Effector memory CD4-positive, alpha-beta T cell (primary cell): ENCODE measurements at regions not wholly inside any gene's neighbourhood (a gene's known extent, or its start where the extent isn't known, plus 50 kb on each side); places are given as distances from the start of the nearest gene placed in this dataset.
"Not testable (repeated sequence)": the region's sequence is repeated elsewhere in the genome, so short reads cannot be mapped to it uniquely, and the experiment has no call there.

Source experiments
- DNase-seq, 3 donors: peaks; one replicate each; pipeline ENCODE4 v3.0.0-alpha.2; 2020
- H3K27ac ChIP-seq: 2 replicates; pipeline ENCODE4 v1.7.0; 2013; ENCODE audit warnings: mild to moderate bottlenecking, low read length, moderate library complexity; ENCODE audit not compliant: insufficient read depth, poor library complexity, severe bottlenecking
- H3K27me3 ChIP-seq: replicated peaks from 2 replicates; pipeline ENCODE4 v1.7.0; 2013; ENCODE audit warnings: mild to moderate bottlenecking, low read length; ENCODE audit not compliant: insufficient read depth, control insufficient read depth, poor library complexity, severe bottlenecking
- H3K36me3 ChIP-seq: 2 replicates; pipeline ENCODE4 v1.7.0; 2013; ENCODE audit warnings: mild to moderate bottlenecking, low read length, moderate library complexity; ENCODE audit not compliant: control insufficient read depth, insufficient read depth
- H3K4me1 ChIP-seq: 2 replicates; pipeline ENCODE4 v1.7.0; 2013; ENCODE audit warnings: low read length, mild to moderate bottlenecking; ENCODE audit not compliant: control insufficient read depth, insufficient read depth, poor library complexity, severe bottlenecking
- H3K4me3 ChIP-seq: 2 replicates; pipeline ENCODE4 v1.7.0; 2013; ENCODE audit warnings: low read length, low read depth, mild to moderate bottlenecking; ENCODE audit not compliant: insufficient read depth, poor library complexity, severe bottlenecking
- H3K9me3 ChIP-seq: 2 replicates; pipeline ENCODE4 v1.7.0; 2013; ENCODE audit warnings: mild to moderate bottlenecking, low read length, moderate library complexity; ENCODE audit not compliant: control insufficient read depth

DNA sequence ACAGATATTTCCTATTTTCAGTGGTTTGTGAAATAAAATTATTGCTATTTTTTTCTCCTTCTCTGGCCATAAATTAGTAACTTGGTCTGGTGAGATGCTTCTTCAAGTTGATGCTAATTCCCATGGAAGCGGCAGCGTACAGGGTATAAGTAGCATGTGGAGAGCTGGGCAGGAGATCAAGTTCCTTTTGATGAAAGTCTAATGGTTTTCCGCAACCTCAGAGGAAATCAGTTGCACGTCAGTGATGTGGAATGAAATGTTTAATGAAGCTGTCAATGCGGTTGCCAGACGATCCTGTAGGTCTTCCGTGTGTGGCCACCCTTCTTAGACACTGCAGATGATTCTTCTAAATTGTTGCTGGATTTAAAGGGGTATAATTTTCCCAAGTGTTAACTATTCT lies 236.4 kb upstream of the GRM3 start:
- Histone ChIP-seq H3K9me3 (no peaks in the 10 kb centered on the region), H3K27ac (no peak overlapping the region), H3K4me3 (no peak overlapping the region), H3K27me3 (no peaks in the 10 kb centered on the region), H3K36me3 (no peaks in the 10 kb centered on the region), H3K4me1 (no peaks in the 10 kb centered on the region)
- no peak for DNase-seq

DNA sequence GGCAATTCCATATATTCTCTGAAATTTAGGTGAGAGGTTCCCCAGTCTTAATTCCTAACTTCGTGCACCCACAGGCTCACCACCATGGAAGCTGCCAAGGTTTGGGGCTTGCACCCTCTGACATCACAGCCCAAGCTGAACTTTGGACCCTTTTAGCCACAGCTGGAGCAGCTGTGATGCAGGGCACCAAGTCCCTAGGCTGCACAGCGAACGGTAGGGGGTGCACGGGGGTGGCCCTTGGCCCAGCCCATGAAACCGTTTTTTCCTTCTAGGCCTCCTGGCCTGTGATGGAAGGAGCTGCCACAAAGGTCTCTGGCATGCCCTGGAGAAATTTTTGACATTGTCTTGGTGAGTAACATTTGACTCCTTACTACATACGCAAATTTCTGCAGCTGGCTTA lies 251.9 kb upstream of the GRM3 start:
- no peaks in the 10 kb centered on the region for H3K36me3 ChIP-seq
- DNase-seq: no peak

GRCh38 chr7:86375602-86376001 lies 268.1 kb upstream of the GRM3 start:
- not testable (repeated sequence) for DNase-seq, H3K36me3 ChIP-seq, H3K27ac ChIP-seq, H3K9me3 ChIP-seq, H3K4me3 ChIP-seq, H3K27me3 ChIP-seq, H3K4me1 ChIP-seq

More for the DNA sequence above, 251.9 kb upstream of the GRM3 start:
- Histone ChIP-seq H3K27me3 (no peaks in the 10 kb centered on the region), H3K4me1 (no peaks in the 10 kb centered on the region), H3K4me3 (no peak overlapping the region), H3K9me3 (no peaks in the 10 kb centered on the region), H3K27ac (no peak overlapping the region)

DNA sequence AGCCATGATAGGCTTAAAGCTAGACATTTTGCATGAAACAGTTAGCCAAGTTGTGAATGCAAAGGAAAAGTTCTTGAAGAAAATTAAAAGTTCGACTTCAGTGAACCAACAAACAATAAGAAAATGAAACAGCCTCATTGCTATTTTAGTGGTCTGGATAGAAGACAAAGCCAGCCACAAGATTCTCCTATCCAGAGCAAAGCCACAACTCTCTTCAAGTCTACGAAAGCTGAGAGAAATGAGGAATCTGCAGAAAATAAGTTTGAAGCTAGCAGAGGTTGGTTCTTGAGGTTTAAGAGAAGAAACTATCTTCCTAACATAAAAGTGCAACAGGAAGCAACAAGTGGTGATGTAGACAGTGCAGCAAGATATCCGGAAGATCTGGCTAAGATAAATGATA lies 271.4 kb upstream of the GRM3 start:
- no peak overlapping the region for H3K27ac ChIP-seq
- H3K4me3 ChIP-seq: no peak overlapping the region
- H3K27me3 ChIP-seq: no peaks in the 10 kb centered on the region
- DNase-seq: no peak
- H3K9me3 ChIP-seq: no peaks in the 10 kb centered on the region
- no peaks in the 10 kb centered on the region for H3K4me1 ChIP-seq
- no peaks in the 10 kb centered on the region for H3K36me3 ChIP-seq

- no peak overlapping the region for H3K4me3 ChIP-seq
- H3K27me3 ChIP-seq: no peaks in the 10 kb centered on the region
- no peaks in the 10 kb centered on the region for H3K4me1 ChIP-seq
- no peak for DNase-seq
- H3K27ac ChIP-seq: no peak overlapping the region
- H3K9me3 ChIP-seq: no peaks in the 10 kb centered on the region
- no peaks in the 10 kb centered on the region for H3K36me3 ChIP-seq
Observed at GRCh38 chr7:86366946-86367345, 276.8 kb upstream of the GRM3 start.

GRCh38 chr7:86340407-86340806 lies 303.3 kb upstream of the GRM3 start:
- not testable (repeated sequence) for H3K36me3 ChIP-seq, DNase-seq, H3K4me3 ChIP-seq

GRCh38 chr7:86339051-86339450 lies 304.7 kb upstream of the GRM3 start:
- Histone ChIP-seq H3K27me3 (no peaks in the 10 kb centered on the region), H3K9me3 (no peaks in the 10 kb centered on the region), H3K27ac (no peak overlapping the region), H3K4me1 (no peaks in the 10 kb centered on the region), H3K4me3 (no peak overlapping the region), H3K36me3 (no peaks in the 10 kb centered on the region)
- no peak for DNase-seq

More at GRCh38 chr7:86340407-86340806, 303.3 kb upstream of the GRM3 start:
- not testable (repeated sequence) for H3K27me3 ChIP-seq, H3K4me1 ChIP-seq, H3K27ac ChIP-seq, H3K9me3 ChIP-seq

DNA sequence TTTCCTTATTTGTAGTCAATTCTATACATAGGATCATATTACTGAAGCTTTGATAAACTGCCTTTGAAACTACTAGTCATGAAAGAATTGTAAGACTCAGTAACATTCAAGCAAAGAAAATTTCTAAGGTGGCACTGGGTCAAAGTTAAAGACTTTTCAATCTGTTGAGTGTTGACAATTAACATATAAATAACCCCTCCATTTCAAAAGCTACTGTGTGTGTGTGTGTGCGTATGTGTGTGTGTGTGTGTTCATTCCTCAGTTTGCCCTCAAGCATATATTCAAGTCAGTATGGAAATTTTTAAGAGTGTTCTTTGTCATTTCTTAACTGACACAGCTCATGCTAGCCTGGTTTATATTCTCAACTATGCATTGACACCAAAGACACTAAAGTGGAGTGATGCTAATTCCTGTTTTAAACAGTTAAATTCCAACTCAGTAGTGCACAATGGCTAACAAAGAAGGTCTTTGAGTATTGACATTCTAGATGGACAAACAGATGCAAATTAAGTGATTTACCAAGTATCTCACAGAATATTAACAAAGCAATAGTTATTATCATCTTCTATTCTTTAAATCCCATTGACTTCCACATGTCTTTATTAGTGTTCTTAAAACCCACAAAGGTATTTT lies 314.8 kb upstream of the GRM3 start:
- H3K36me3 ChIP-seq: no peaks in the 10 kb centered on the region
- DNase-seq: no peak

GRCh38 chr7:86326847-86327246 lies 316.9 kb upstream of the GRM3 start:
- H3K4me3 ChIP-seq: no peak overlapping the region
- DNase-seq: no peak

More for the DNA sequence above, 314.8 kb upstream of the GRM3 start:
- Histone ChIP-seq H3K9me3 (no peaks in the 10 kb centered on the region), H3K27ac (no peak overlapping the region), H3K4me3 (no peak overlapping the region), H3K4me1 (no peaks in the 10 kb centered on the region), H3K27me3 (no peaks in the 10 kb centered on the region)

DNA sequence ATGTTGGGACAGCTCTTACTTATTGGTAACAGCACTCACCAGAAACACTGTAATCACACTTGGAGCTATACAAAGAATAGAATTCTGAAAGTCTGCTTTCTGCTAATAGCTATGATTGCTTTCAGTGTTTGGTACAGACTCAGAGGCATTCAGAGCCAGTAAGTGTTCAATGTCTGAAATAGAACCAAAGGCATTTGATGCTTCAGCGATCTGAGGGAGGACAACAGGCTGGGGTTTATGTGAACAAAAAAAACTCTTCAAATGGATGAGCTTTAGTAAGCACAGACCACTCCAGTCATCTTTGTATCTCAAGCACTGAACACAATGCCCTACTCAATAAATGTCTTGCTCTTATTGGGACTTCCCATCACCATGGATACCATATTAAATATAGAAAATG lies 322.8 kb upstream of the GRM3 start:
- no peaks in the 10 kb centered on the region for H3K27me3 ChIP-seq
- no peaks in the 10 kb centered on the region for H3K9me3 ChIP-seq
- no peak for DNase-seq
- no peak overlapping the region for H3K27ac ChIP-seq
- H3K4me3 ChIP-seq: no peak overlapping the region
- H3K36me3 ChIP-seq: no peaks in the 10 kb centered on the region
- H3K4me1 ChIP-seq: no peaks in the 10 kb centered on the region

More at GRCh38 chr7:86326847-86327246, 316.9 kb upstream of the GRM3 start:
- Histone ChIP-seq H3K27ac (no peak overlapping the region), H3K27me3 (no peaks in the 10 kb centered on the region), H3K36me3 (no peaks in the 10 kb centered on the region), H3K4me1 (no peaks in the 10 kb centered on the region), H3K9me3 (no peaks in the 10 kb centered on the region)
